ENCODE measurements at regions not wholly inside any gene's neighbourhood (a gene's known extent, or its start where the extent isn't known, plus 50 kb on each side); places are given as distances from the start of the nearest gene placed in this dataset.

DNA sequence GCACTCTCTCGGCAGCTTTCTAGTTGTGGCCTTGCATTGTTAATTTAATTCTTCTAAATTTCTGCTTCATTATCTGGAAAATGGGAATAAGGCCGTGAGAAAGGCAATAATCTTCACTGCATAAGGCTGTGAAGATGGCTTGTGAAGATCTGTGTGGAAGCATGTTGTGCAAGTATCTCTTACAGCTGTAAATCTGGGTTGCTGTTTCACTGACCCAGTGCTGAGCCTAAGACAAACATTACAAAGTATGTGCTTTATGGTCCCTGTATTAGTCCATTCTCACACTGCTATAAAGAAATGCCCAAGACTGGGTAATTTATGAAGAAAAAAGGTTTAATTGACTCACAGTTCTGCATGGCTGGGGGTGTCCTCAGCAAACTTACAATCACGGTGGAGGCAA is 101.0 kb upstream of the PTPRR start:
- Histone ChIP-seq H3K4me3 (ENCODE audit: low read depth in 2 of 2, low read length in 1 of 2) (no peak overlapping the region), H3K27ac (ENCODE audit: low read depth in 2 of 2, low read length in 1 of 2) (no peak overlapping the region), H3K36me3 (replicated peaks in 1 of 2; ENCODE audit: control insufficient read depth in 1 of 2, insufficient read depth in 2 of 2, low read length in 1 of 2) (no peaks in the 10 kb centered on the region), H3K9me2 (no peaks in the 10 kb centered on the region), H3K9ac (no peak overlapping the region), H3K4me2 (no peak overlapping the region), H2AFZ (ENCODE audit: low read depth) (no peak overlapping the region), H4K20me1 (ENCODE audit: insufficient read depth) (no peaks in the 10 kb centered on the region), H3F3A (replicated peaks; ENCODE audit: insufficient read depth) (no peaks in the 10 kb centered on the region), H3K79me2 (ENCODE audit: insufficient read depth) (no peaks in the 10 kb centered on the region), H3K27me3 (ENCODE audit: insufficient read depth) (no peaks in the 10 kb centered on the region), H3K4me1 (ENCODE audit: control insufficient read depth in 1 of 2, insufficient read depth in 2 of 2, low read depth in 1 of 2, low read length in 1 of 2) (no peaks in the 10 kb centered on the region), H3K9me3 (no peaks in the 10 kb centered on the region)
- DNase-seq: no peak
- ChIA-PET POLR2A (no interaction called here), CTCF (interaction anchor here (1.9 to 2.9 kb wide), 2 partner anchors 12 to 288 kb away, joined by 5 to 11 read pairs; no protein-coding TSS in a partner anchor)
- WGBS (ENCODE audit: low lambda C conversion rate): 58% methylated on average over 3 of the region's 3 CpGs
- TF ChIP-seq GATA2 (CRISPR knock-in tag; IDR thresholded peaks at IDR 0.05): no peak
- TF ChIP-seq, protein P1, sequence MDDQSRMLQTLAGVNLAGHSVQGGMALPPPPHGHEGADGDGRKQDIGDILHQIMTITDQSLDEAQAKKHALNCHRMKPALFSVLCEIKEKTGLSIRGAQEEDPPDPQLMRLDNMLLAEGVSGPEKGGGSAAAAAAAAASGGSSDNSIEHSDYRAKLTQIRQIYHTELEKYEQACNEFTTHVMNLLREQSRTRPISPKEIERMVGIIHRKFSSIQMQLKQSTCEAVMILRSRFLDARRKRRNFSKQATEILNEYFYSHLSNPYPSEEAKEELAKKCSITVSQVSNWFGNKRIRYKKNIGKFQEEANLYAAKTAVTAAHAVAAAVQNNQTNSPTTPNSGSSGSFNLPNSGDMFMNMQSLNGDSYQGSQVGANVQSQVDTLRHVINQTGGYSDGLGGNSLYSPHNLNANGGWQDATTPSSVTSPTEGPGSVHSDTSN (IDR thresholded peaks at IDR 0.05): no peak
- TF ChIP-seq EP300 (IDR thresholded peaks at IDR 0.05; ENCODE audit: borderline replicate concordance in 1 of 2, low read depth in 1 of 2, low read length in 1 of 2): no peak
- TF ChIP-seq, protein P2, sequence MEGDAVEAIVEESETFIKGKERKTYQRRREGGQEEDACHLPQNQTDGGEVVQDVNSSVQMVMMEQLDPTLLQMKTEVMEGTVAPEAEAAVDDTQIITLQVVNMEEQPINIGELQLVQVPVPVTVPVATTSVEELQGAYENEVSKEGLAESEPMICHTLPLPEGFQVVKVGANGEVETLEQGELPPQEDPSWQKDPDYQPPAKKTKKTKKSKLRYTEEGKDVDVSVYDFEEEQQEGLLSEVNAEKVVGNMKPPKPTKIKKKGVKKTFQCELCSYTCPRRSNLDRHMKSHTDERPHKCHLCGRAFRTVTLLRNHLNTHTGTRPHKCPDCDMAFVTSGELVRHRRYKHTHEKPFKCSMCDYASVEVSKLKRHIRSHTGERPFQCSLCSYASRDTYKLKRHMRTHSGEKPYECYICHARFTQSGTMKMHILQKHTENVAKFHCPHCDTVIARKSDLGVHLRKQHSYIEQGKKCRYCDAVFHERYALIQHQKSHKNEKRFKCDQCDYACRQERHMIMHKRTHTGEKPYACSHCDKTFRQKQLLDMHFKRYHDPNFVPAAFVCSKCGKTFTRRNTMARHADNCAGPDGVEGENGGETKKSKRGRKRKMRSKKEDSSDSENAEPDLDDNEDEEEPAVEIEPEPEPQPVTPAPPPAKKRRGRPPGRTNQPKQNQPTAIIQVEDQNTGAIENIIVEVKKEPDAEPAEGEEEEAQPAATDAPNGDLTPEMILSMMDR (IDR thresholded peaks at IDR 0.05): no peak
- TF ChIP-seq YY1 (IDR thresholded peaks at IDR 0.05; ENCODE audit: low read depth): no peak

DNA sequence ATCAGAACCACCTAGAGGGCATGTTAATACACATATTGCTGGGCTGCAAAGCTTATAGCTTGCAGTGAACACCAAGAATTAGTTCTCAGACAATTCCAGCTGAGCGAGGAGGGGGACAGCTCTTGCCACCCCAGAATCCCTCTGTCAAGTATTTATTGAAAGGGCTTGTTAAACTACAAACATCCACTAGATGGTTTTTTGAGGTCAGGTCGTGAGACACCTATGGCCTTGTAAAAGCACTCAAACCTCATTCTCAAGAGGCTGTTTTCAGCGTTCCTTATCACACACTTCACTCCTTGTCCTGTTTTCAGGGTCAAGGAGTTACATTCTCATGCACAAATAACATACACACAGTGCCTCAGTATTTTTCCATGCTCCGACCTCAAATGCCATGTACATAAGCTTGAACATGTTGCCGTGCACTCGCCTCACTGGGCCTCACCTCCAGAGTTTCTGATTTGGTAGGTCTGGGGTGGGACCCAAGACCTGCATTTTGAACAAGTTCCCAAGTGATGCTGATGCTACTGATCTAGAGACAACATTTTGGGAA is 98.8 kb upstream of the PTPRR start:
- H2AFZ ChIP-seq (ENCODE audit: low read depth): no peak overlapping the region
- H3K9me3 ChIP-seq: no peaks in the 10 kb centered on the region
- no peaks in the 10 kb centered on the region for H3K9me2 ChIP-seq
- no peak for DNase-seq
- ChIA-PET CTCF (interaction anchor here (0.8 to 2.9 kb wide), 3 partner anchors 286 to 1119 kb away, joined by 3 to 11 read pairs (median 3); no protein-coding TSS in a partner anchor), POLR2A (no interaction called here)
- no peak overlapping the region for H3K27ac ChIP-seq (ENCODE audit: low read depth in 2 of 2, low read length in 1 of 2)
- no peak overlapping the region for H3K4me3 ChIP-seq (ENCODE audit: low read depth in 2 of 2, low read length in 1 of 2)
- H4K20me1 ChIP-seq (ENCODE audit: insufficient read depth): no peaks in the 10 kb centered on the region
- H3K4me1 ChIP-seq (ENCODE audit: control insufficient read depth in 1 of 2, insufficient read depth in 2 of 2, low read depth in 1 of 2, low read length in 1 of 2): no peaks in the 10 kb centered on the region
- H3K36me3 ChIP-seq (replicated peaks in 1 of 2; ENCODE audit: control insufficient read depth in 1 of 2, insufficient read depth in 2 of 2, low read length in 1 of 2): no peaks in the 10 kb centered on the region
- H3K27me3 ChIP-seq (ENCODE audit: insufficient read depth): no peaks in the 10 kb centered on the region
- 42% methylated on average over 6 of the region's 6 CpGs for WGBS (ENCODE audit: low lambda C conversion rate)
- no peaks in the 10 kb centered on the region for H3F3A ChIP-seq (replicated peaks; ENCODE audit: insufficient read depth)
- no peak overlapping the region for H3K9ac ChIP-seq
- no peak overlapping the region for H3K4me2 ChIP-seq
- TF ChIP-seq ELF1 (IDR thresholded peaks at IDR 0.05): no peak
- TF ChIP-seq TEAD4 (IDR thresholded peaks at IDR 0.05; ENCODE audit: borderline replicate concordance, insufficient read depth): no peak
- TF ChIP-seq SIN3A (IDR thresholded peaks at IDR 0.05; ENCODE audit: borderline replicate concordance, low read depth, low read length): no peak
- TF ChIP-seq, protein P2 (IDR thresholded peaks at IDR 0.05): no peak
- no peak for TF ChIP-seq EP300 (IDR thresholded peaks at IDR 0.05; ENCODE audit: borderline replicate concordance in 1 of 2, low read depth in 1 of 2, low read length in 1 of 2)
- TF ChIP-seq NRF1 (IDR thresholded peaks at IDR 0.05; ENCODE audit: low read depth, low read length): no peak
- TF ChIP-seq RXRA (IDR thresholded peaks at IDR 0.05; ENCODE audit: borderline replicate concordance, low read depth): no peak
- no peak for TF ChIP-seq SMC3 (IDR thresholded peaks at IDR 0.05; ENCODE audit: low read depth, low read length)
- no peak for TF ChIP-seq NFIC (IDR thresholded peaks at IDR 0.05; ENCODE audit: borderline replicate concordance)
- no peak for TF ChIP-seq JUND (IDR thresholded peaks at IDR 0.05)
- no peak for TF ChIP-seq MEF2A (IDR thresholded peaks at IDR 0.05; ENCODE audit: borderline replicate concordance, low read depth)
- TF ChIP-seq, protein P3, sequence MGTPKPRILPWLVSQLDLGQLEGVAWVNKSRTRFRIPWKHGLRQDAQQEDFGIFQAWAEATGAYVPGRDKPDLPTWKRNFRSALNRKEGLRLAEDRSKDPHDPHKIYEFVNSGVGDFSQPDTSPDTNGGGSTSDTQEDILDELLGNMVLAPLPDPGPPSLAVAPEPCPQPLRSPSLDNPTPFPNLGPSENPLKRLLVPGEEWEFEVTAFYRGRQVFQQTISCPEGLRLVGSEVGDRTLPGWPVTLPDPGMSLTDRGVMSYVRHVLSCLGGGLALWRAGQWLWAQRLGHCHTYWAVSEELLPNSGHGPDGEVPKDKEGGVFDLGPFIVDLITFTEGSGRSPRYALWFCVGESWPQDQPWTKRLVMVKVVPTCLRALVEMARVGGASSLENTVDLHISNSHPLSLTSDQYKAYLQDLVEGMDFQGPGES (IDR thresholded peaks at IDR 0.05; ENCODE audit: low read depth, low read length): no peak
- H3K79me2 ChIP-seq (ENCODE audit: insufficient read depth): no peaks in the 10 kb centered on the region
